ENCODE measurements at regions not wholly inside any gene's neighbourhood (a gene's known extent, or its start where the extent isn't known, plus 50 kb on each side); places are given as distances from the start of the nearest gene placed in this dataset.

GRCh38 chr17:52678211-52678610, 519.7 kb upstream of the CA10 start:
- H3K4me3 ChIP-seq (ENCODE audit: low read depth, low read length) = no peak overlapping the region
- no peak for DNase-seq (ENCODE audit: low read depth)
- TF ChIP-seq CTCF (conservative IDR thresholded peaks at IDR 0.05; ENCODE audit: low read depth, low read length) = no peak

- no peak for DNase-seq (ENCODE audit: low read depth)
- no peak for TF ChIP-seq CTCF (conservative IDR thresholded peaks at IDR 0.05; ENCODE audit: low read depth, low read length)
- H3K4me3 ChIP-seq (ENCODE audit: low read depth, low read length) = no peak overlapping the region
These were observed 516.2 kb upstream of the CA10 start for GRCh38 chr17:52674686-52675085.

- DNase-seq (ENCODE audit: low read depth) = no peak
- TF ChIP-seq CTCF (conservative IDR thresholded peaks at IDR 0.05; ENCODE audit: low read depth, low read length) = no peak
- H3K4me3 ChIP-seq (ENCODE audit: low read depth, low read length) = no peak overlapping the region
These were observed 515.3 kb upstream of the CA10 start for GRCh38 chr17:52673791-52674190.

- no peak overlapping the region for H3K4me3 ChIP-seq (ENCODE audit: low read depth, low read length)
- TF ChIP-seq CTCF (conservative IDR thresholded peaks at IDR 0.05; ENCODE audit: low read depth, low read length) = no peak
- DNase-seq (ENCODE audit: low read depth) = no peak
These were observed 507.8 kb upstream of the CA10 start for GRCh38 chr17:52666264-52666663.

- no peak for DNase-seq (ENCODE audit: low read depth)
- TF ChIP-seq CTCF (conservative IDR thresholded peaks at IDR 0.05; ENCODE audit: low read depth, low read length) = no peak
- no peak overlapping the region for H3K4me3 ChIP-seq (ENCODE audit: low read depth, low read length)
These were observed 502.2 kb upstream of the CA10 start for GRCh38 chr17:52660692-52661091.

- H3K4me3 ChIP-seq (ENCODE audit: low read depth, low read length) = no peak overlapping the region
- no peak for TF ChIP-seq CTCF (conservative IDR thresholded peaks at IDR 0.05; ENCODE audit: low read depth, low read length)
- no peak for DNase-seq (ENCODE audit: low read depth)
These were observed 494.5 kb upstream of the CA10 start for GRCh38 chr17:52653014-52653413.

- no peak for DNase-seq (ENCODE audit: low read depth)
- H3K4me3 ChIP-seq (ENCODE audit: low read depth, low read length) = no peak overlapping the region
- TF ChIP-seq CTCF (conservative IDR thresholded peaks at IDR 0.05; ENCODE audit: low read depth, low read length) = no peak
These were observed 490.5 kb upstream of the CA10 start for GRCh38 chr17:52648995-52649394.
